GM12801 (cell line): ENCODE measurements at regions not wholly inside any gene's neighbourhood (a gene's known extent, or its start where the extent isn't known, plus 50 kb on each side); places are given as distances from the start of the nearest gene placed in this dataset.

Experiments
- TF ChIP-seq, protein P1 (sequence below): IDR thresholded peaks from one replicate; pipeline ENCODE4 v1.5.1; 2011; ENCODE audit warnings: control low read depth; ENCODE audit not compliant: insufficient read length; ENCODE audit errors: extremely low read depth

DNA sequence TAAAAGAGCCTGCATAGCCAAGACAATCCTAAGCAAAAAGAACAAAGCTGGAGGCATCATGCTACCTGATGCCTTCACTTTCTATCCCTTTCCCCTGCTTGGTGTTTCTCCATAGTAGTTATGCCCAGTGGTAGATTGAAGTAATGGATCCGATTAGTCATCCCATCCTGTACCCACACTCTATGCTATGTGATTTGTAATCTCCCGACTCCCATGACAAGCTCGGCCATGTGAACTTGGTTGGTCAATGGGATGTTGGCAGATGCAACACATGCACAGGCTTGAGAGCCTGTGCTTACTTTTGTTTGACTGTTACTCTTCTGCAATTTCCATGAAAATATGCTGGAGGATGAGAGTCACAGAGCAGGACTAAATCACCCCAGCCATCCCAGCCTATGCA is 334.9 kb upstream of the DPH6 start:
- TF ChIP-seq, protein P1, sequence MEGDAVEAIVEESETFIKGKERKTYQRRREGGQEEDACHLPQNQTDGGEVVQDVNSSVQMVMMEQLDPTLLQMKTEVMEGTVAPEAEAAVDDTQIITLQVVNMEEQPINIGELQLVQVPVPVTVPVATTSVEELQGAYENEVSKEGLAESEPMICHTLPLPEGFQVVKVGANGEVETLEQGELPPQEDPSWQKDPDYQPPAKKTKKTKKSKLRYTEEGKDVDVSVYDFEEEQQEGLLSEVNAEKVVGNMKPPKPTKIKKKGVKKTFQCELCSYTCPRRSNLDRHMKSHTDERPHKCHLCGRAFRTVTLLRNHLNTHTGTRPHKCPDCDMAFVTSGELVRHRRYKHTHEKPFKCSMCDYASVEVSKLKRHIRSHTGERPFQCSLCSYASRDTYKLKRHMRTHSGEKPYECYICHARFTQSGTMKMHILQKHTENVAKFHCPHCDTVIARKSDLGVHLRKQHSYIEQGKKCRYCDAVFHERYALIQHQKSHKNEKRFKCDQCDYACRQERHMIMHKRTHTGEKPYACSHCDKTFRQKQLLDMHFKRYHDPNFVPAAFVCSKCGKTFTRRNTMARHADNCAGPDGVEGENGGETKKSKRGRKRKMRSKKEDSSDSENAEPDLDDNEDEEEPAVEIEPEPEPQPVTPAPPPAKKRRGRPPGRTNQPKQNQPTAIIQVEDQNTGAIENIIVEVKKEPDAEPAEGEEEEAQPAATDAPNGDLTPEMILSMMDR, result no peak

DNA sequence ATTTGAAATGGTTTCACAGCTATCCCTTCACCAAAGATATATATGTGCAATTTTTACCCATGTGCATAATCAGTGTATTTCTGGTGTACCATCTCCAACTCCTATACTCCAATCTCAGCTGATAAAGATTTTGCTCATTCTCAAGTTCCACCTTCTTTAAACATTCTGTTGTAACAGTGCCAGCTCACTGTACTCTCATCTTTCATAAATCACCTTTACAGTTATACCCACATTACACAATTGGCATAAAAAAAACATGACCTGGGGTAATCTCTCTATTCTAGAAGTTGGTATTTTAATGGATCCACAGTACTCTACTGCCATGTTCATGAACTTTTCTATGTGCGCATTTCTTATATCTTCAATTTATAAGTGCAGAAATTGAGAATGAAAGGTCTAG is 339.9 kb upstream of the DPH6 start:
- TF ChIP-seq, protein P1, result no peak

DNA sequence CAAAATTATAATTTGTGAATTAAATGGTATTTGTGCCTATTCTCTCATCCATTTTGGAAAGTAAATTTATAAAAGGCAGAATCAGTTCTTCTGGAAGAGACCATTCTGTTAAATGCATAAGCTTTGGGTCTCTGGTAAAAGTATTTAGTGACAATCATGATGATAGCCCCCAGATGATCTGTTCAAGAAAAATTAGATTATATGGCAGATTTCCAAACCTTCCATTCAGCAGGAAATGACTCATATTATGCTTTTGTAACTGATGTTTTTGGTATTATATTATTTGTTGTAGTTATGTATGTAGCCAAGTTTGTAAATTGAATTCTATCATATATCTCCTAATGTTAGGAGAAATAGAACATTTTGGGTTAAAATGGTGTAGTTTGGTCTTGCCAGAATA is 340.8 kb upstream of the DPH6 start:
- TF ChIP-seq, protein P1, result no peak

DNA sequence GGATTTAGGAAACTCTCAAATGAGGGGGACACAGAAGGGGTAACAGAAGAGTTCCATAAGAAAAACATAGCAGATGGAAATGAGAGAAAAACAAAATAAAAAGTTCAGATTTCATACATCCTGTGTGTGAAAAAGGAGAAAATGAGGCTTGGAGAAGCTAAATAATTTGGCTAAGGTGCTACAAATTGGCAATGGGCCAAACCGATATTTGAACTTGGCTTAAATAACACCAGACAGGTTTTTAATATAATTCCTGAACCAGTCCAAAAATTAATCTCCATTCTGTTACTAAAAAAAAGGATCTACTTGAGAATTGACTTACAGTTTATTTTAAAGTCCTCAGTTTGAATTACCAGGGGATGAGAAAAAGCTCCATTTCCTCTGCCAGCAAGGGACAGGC is 342.9 kb upstream of the DPH6 start:
- TF ChIP-seq, protein P1, result no peak

DNA sequence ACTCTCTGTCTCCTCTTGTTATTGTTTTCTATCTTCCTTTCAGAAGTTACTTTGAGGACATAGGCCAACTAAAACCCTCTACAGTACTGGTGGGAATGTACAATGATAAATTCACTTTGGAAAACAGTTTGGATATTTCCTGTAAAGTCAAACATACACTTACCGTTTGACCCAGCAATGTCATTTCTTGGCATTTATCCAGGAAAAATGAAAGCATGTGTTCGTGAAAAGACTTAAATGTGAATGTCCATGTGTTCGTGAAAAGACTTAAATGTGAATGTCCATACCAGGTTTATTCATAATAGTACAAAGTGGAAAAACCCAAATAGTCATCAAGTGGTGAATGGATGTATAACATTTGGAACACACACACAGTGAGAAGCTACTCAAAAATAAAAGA is 361.5 kb upstream of the DPH6 start:
- TF ChIP-seq, protein P1, result no peak

DNA sequence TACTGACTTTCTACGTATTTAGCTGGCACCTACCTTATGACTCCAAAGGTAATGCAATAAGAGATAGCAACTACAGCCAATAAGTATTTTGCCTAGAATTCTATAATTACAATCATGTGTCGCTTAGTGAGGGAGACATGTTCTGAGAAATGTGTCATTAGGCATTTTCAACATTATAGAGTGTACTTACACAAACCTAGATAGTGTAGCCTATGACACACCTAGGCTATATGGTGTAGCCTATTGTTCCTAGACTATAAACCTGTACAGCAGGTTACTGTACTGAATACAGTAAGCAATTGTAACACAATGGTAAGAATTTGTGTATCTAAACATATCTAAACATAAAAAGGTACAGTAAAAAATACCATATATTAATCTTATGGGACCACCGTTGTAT is 363.4 kb upstream of the DPH6 start:
- TF ChIP-seq, protein P1, result no peak

DNA sequence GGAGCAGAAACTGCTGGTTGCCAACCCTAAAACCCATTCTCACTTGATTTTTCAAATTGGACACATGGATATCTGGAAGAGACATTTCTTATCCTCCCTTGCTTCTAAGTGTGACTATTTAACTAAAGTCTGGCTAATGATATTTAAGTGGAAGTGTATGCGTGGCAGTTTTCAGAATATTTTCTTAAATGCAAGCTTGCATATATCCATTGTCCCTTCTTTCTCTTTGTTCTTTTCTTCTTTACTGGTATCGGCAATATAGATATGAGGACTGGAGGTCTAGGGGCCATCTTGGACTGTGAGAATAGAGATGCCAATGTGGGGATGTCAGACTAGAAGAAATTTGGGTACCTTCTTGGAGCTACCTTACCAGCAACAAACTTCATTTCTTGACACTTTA is 364.3 kb upstream of the DPH6 start:
- TF ChIP-seq, protein P1, result no peak
